CD4-positive, alpha-beta T cell (primary cell): ENCODE measurements at regions not wholly inside any gene's neighbourhood (a gene's known extent, or its start where the extent isn't known, plus 50 kb on each side); places are given as distances from the start of the nearest gene placed in this dataset.
"Not testable (repeated sequence)": the region's sequence is repeated elsewhere in the genome, so short reads cannot be mapped to it uniquely, and the experiment has no call there.

Experiments
- ATAC-seq: fragments of 200-7000 bp; cut with Tn5 transposase; one replicate; pipeline ENCODE4 v1.10.0; 2022; ENCODE audit warnings: mild to moderate bottlenecking; ENCODE audit not compliant: poor library complexity
- CTCF ChIA-PET: fragments of 350-600 bp; sonication (Branson Sonifier 250); formaldehyde crosslinking; loops from one replicate; lab custom pipeline; 2021; ENCODE audit warnings: antibody characterized with exemption, inconsistent platforms; lab: Charles Lee
- POLR2A ChIA-PET: fragments of 350-600 bp; sonication (Branson Sonifier 250); formaldehyde crosslinking; loops from one replicate; lab custom pipeline; 2021; ENCODE audit warnings: antibody characterized with exemption, inconsistent platforms; lab: Charles Lee
- DNase-seq, 14 experiments: peaks; one replicate each; pipeline ENCODE4 v3.0.0-alpha.2; 2013 to 2020; ENCODE audit warnings: mixed read lengths in 2 of 14
- H3K27ac ChIP-seq, 2 donors: one replicate each; pipeline versions ENCODE4 v1.5.1 to v1.7.0; 2013; ENCODE audit warnings: low read length in 2 of 2, low read depth in 1 of 2, mild to moderate bottlenecking in 1 of 2
- H3K27me3 ChIP-seq, 2 experiments: 1 replicate in 1 of 2; 2 replicates in 1 of 2; pipeline versions ENCODE4 v1.6.1 to v1.7.0; 2013; ENCODE audit warnings: low read length in 2 of 2, control low read depth in 1 of 2, mild to moderate bottlenecking in 1 of 2, moderate library complexity in 1 of 2; ENCODE audit not compliant: insufficient read depth in 2 of 2, control insufficient read depth in 1 of 2
- H3K36me3 ChIP-seq: one replicate; pipeline ENCODE4 v1.6.1; 2013; ENCODE audit warnings: low read length, control low read depth; ENCODE audit not compliant: insufficient read depth
- H3K4me1 ChIP-seq: one replicate; pipeline ENCODE4 v1.6.1; 2013; ENCODE audit warnings: low read length, control low read depth; ENCODE audit not compliant: insufficient read depth
- H3K4me3 ChIP-seq: one replicate; pipeline ENCODE4 v1.5.1; 2013; ENCODE audit warnings: mild to moderate bottlenecking, low read length, moderate library complexity
- H3K9me3 ChIP-seq, 2 experiments: 1 replicate in 1 of 2; 2 replicates in 1 of 2; pipeline versions ENCODE4 v1.6.1 to v1.7.0; 2013; ENCODE audit warnings: low read length in 2 of 2, mild to moderate bottlenecking in 2 of 2, control low read depth in 1 of 2, moderate library complexity in 1 of 2; ENCODE audit not compliant: control insufficient read depth in 1 of 2, insufficient read depth in 1 of 2
- H3K27ac Mint-ChIP-seq: one replicate; pipeline ENCODE4 v1.8.0; 2020; ENCODE audit warnings: mixed read lengths
- H3K27me3 Mint-ChIP-seq: one replicate; pipeline ENCODE4 v1.8.0; 2021; ENCODE audit warnings: mixed read lengths
- H3K36me3 Mint-ChIP-seq: one replicate; pipeline ENCODE4 v1.8.0; 2021; ENCODE audit warnings: low read depth, mixed read lengths
- H3K4me1 Mint-ChIP-seq: one replicate; pipeline ENCODE4 v1.8.0; 2021; ENCODE audit warnings: low read depth, mixed read lengths
- H3K4me3 Mint-ChIP-seq: one replicate; pipeline ENCODE4 v1.8.0; 2020; ENCODE audit warnings: mild to moderate bottlenecking, mixed read lengths
- H3K9me3 Mint-ChIP-seq: one replicate; pipeline ENCODE4 v1.8.0; 2020; ENCODE audit warnings: mixed read lengths
- intact Hi-C, 2 experiments: fragments of 100-400 bp; cut with DNase I in 1 of 2; cut with micrococcal nuclease in 1 of 2; formaldehyde crosslinking; loops; one replicate each; pipeline versions ENCODE4 v1.15.1 to v1.9.0; 2023 to 2025; cut with DNase I, micrococcal nuclease

DNA sequence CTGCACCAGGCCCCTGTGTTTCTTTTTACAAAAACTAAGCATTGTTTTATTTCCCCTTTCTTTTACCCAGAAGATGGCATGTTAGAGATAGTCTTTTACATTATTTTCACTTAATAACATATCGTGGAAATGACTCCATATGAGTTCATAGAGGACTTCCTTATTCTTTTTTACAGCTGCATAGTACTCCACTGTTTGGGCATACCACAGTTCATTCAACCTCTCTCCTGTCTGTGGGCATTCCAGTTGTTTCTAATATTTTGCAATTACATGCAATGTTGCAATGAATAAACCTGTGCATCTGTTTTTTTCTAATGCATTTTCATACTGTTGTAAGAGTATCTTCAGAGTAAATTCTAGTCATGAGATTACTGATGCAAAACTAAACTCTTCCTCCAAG, 173.2 kb upstream of the ZNF469 start:
- POLR2A ChIA-PET = not testable (repeated sequence)

DNA sequence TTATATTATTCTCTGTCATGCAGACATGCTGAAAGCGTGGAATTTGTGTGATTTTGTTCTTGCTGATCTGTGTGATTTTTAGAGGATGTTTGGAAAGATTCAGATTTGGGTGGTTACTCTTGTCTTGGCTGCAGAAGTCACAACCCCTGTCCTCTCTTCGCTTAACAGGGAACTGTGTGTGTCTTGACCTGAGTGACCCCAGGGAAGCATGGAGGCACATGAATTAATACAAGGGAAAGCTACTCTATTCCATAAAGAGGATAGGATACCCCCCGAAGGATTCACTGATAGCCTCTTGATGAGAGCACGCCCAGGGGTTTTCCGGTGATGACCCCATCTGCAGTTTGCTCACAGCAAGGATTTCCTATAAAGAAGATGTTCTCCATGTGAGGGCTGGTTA, 168.8 kb upstream of the ZNF469 start:
- POLR2A ChIA-PET, H3K27ac ChIP-seq, ATAC-seq, H3K27ac Mint-ChIP-seq, H3K36me3 Mint-ChIP-seq, H3K4me1 Mint-ChIP-seq, CTCF ChIA-PET, H3K27me3 ChIP-seq, H3K27me3 Mint-ChIP-seq, H3K4me3 ChIP-seq, H3K4me1 ChIP-seq, intact Hi-C loops, H3K9me3 ChIP-seq, H3K36me3 ChIP-seq, H3K4me3 Mint-ChIP-seq, DNase-seq, H3K9me3 Mint-ChIP-seq: not testable (repeated sequence)

More for the DNA sequence above, 173.2 kb upstream of the ZNF469 start:
- H3K36me3 ChIP-seq, ATAC-seq, intact Hi-C loops, H3K27me3 Mint-ChIP-seq, CTCF ChIA-PET, H3K27ac ChIP-seq, H3K27ac Mint-ChIP-seq, DNase-seq, H3K4me1 ChIP-seq, H3K9me3 ChIP-seq, H3K4me3 Mint-ChIP-seq, H3K4me1 Mint-ChIP-seq, H3K36me3 Mint-ChIP-seq, H3K27me3 ChIP-seq, H3K4me3 ChIP-seq, H3K9me3 Mint-ChIP-seq: not testable (repeated sequence)

DNA sequence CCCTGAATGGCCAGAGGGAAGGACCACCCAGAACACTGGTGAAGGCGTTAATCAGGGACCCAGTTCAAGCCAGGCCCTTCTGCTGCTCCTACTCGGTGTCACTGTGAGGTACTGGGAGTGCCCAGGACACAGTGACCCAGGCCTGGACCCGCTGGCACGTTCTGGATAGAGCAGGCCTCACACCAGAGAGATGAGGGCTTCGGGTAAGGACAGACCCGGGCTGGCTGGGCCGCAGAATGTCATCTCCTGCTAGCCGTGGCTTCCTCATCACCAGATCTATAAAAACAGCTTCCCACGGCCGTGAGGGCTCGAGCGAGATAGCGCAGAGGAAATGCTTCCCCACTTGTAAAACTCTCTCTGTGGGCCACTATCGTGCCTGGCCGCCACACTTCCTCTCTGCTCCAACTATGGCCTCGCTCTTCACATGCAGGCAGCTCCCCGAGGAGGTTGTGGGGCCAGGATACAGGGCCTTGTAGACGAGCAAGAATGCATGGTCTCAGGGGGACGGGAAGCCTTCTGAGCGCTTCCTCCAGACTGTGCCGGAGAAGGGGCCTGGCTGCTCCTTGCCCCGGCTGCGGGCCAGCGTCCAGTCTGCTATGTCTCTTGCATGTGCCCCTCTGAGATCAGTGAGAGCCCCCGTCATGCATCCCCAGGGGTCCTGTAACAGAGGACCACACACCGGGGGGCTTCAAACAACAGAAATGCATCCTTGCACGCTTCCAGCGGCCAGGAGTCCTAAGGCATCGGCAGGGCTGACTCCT, 161.6 kb upstream of the ZNF469 start:
- H3K36me3 Mint-ChIP-seq, H3K4me1 Mint-ChIP-seq, intact Hi-C loops, H3K27ac ChIP-seq, H3K9me3 ChIP-seq, H3K4me3 Mint-ChIP-seq, CTCF ChIA-PET, DNase-seq, H3K9me3 Mint-ChIP-seq, POLR2A ChIA-PET, H3K27ac Mint-ChIP-seq, H3K36me3 ChIP-seq, ATAC-seq, H3K27me3 ChIP-seq, H3K4me3 ChIP-seq, H3K4me1 ChIP-seq: not testable (repeated sequence)
- H3K27me3 Mint-ChIP-seq = peaks cover 22% of the 10 kb centered on the region

DNA sequence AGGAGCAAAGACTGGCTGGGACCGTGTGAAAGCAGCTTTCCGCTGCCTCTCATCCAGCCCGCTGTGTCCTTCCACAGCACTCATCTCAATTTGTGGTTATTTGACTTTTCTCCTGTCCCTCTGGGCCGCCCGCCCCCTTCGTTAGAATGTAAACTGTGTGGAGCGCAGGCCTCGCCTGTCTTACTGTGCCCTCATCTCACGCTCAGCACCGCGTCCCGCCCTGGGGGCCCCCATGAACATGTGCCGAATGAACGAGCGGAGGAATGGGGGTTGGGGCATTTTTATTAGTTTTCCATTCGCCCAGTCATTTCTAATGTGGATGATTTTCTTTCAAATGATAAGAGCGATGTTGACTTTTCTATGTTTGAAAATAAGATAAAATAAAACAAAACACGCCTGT, 159.1 kb upstream of the ZNF469 start:
- H3K27ac Mint-ChIP-seq, H3K36me3 ChIP-seq, H3K4me1 ChIP-seq, H3K4me3 Mint-ChIP-seq, H3K27me3 ChIP-seq, H3K9me3 ChIP-seq, H3K4me3 ChIP-seq, CTCF ChIA-PET, H3K4me1 Mint-ChIP-seq, DNase-seq, H3K9me3 Mint-ChIP-seq, intact Hi-C loops, POLR2A ChIA-PET, ATAC-seq, H3K36me3 Mint-ChIP-seq, H3K27ac ChIP-seq: not testable (repeated sequence)
- H3K27me3 Mint-ChIP-seq = peaks cover 22% of the 10 kb centered on the region

DNA sequence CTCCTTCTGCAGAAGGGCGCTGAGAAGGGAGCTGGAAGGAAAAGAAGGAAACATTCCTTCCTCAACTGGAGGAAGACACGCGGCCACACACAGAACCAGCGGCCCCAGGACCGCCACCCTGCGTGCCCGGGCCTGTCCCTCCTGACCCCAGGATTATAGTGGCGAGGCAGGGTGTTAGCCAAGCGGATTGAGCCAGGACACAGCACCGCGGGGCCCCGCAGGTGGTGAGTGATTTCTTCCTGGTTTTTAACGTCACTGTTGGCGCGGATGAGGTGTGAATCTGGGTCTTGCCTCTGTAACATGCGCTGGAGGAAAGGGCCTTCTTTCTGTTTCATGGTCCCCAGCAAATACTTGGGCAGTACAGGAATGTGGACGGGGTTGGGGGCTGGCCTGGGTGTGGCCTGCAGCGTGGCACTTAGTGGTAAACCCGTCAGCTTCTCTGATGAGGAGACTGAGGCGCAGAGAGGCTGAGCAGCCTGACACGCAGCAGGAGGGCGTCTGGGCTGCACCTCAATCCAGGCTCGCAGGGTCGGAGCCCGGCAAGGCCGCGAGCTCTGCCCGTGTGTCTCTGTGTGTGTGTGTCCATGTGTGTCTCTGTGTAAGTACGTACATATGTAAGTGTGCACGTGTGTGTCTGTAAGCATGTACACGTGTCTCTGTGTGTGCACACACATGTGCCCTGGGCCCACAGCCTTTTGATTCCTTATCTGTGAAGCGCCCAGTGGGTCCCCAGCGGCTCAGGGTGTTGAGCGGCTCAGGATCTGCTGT, 158.4 kb upstream of the ZNF469 start:
- CTCF ChIA-PET, H3K4me1 ChIP-seq, DNase-seq: not testable (repeated sequence)

DNA sequence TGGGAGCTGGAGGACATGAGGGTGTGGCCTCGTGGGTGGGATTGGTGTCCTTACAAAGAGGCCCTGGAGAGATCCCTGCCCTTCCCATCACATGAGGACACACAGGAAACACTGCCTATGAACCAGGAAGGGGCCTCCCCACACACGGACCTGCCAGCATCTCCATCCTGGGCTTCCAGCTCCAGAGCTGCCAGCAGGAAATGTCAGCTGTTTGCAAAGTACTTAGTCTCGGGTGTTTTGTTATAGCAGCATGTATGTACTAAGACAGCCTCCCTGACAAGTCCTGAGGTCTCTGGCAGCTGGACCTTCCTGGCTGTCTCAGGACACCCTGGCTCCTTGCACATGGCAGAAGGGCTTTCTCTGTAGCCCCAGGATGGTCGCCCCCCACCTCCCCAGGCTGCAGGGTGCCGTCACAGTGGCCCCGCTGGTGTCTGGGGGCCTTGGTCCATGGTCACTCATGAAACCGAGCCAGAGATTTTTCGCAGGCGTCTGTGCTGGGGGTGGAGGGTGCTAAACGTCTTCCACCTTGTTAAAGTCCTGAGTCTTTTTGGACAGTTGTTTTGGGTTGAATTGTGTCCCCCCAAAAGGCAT, 157.0 kb upstream of the ZNF469 start:
- H3K4me3 ChIP-seq, H3K9me3 Mint-ChIP-seq, H3K36me3 Mint-ChIP-seq, H3K4me1 Mint-ChIP-seq, DNase-seq, H3K36me3 ChIP-seq, H3K4me3 Mint-ChIP-seq, intact Hi-C loops, H3K27me3 ChIP-seq, POLR2A ChIA-PET, H3K27ac ChIP-seq, H3K4me1 ChIP-seq, CTCF ChIA-PET, H3K27ac Mint-ChIP-seq, ATAC-seq: not testable (repeated sequence)
- peaks cover 12% of the 10 kb centered on the region for H3K27me3 Mint-ChIP-seq
- H3K9me3 ChIP-seq = peaks cover 0 to 12% of the 10 kb centered on the region in 2 experiments

More for the DNA sequence above, 158.4 kb upstream of the ZNF469 start:
- H3K36me3 Mint-ChIP-seq, H3K4me1 Mint-ChIP-seq, H3K27me3 ChIP-seq, intact Hi-C loops, H3K27ac Mint-ChIP-seq, ATAC-seq, H3K27ac ChIP-seq, H3K36me3 ChIP-seq, H3K4me3 Mint-ChIP-seq, H3K9me3 Mint-ChIP-seq, H3K9me3 ChIP-seq, POLR2A ChIA-PET, H3K4me3 ChIP-seq: not testable (repeated sequence)
- peaks cover 22% of the 10 kb centered on the region for H3K27me3 Mint-ChIP-seq
